DMS53 (cell line): ENCODE measurements at regions not wholly inside any gene's neighbourhood (a gene's known extent, or its start where the extent isn't known, plus 50 kb on each side); places are given as distances from the start of the nearest gene placed in this dataset.

Source experiments
- DNase-seq: peaks from one replicate; lab custom pipeline; 2025; lab: John Stamatoyannopoulos, UW

GRCh38 chr7:41910940-41911600 is 208.2 kb upstream of the INHBA start:
- DNase-seq: no peak

DNA sequence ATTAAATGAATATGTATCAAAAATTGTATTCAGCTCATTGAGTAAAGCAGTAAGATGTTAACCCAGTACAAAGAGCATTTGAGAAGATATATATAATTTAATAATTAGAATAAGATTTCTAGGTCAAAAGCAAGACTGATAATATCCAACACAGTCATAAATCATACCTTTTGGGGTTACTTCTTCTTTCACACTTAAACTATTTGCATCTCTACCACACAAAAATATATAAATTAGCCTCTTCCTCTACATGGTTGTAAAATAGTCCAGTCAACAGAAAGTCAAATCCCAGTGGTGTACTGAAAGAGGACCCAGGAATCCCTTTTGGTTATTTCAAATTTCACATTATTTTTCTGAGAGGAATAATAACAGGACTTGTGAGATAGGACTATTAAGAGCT is 204.6 kb upstream of the INHBA start:
- DNase-seq: no peak

DNA sequence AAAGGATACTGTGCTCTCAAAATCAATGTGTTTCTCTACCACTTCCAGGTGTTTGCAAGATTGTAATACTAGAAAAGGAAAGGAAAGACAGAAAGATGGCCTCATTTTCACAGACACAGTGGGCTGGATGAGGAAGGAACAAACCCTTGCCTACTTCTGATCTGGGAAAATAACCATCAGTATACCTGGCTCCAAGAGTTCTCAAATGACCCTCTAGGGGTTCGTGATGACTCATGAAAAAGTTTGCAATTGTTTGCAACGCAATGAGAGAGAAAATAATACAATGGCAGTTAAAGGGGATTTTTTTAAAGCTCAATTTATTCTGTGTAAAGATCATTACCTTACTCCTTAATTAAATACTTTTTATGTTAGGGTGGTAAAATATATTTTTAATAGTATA is 197.6 kb upstream of the INHBA start:
- no peak for DNase-seq

DNA sequence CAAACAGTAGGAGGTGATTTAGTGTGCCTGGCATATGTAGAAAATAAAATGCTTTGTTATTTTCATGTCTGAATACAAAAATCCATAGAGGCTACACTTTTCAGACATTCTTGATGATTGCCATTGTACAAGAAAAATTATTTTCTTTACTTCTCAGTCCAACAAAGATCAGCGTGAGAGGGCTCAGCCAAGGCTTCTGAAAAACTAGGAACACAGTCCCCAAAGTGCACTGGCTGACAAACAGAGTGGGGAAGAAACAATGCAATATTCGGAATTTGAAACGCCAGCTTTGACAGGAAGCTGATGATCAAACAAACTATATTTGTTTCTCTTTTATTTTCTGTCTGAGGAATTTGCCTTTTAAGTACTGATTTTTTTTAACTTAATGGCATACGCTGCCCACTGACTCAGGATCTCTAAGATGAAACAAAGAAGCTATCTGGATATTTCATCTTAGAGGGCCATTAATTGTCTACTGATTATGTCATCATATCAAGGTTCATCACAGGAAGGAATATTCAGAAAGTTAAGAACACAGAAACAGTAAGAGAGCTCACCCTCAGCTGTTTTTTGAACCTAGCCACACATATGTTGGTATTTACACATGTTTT is 197.0 kb upstream of the INHBA start:
- DNase-seq: no peak

DNA sequence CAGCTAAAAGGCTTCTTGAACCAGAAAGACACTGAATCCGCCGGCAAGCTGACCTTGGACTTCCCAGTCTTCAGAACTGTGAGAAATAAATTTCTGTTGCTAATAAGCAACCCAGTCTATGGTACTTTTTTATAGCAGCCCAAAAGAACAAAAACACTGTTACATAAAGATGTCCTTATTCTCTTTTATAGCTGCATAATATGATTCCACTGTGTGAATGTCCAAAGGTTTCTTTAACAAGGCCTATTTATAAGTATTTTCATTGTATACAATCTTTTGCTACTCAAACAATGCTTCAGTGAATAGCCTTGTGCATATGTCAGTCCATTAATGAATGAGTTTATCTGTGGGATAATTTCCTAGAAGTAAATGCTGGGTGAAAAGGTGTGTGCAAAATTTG is 190.8 kb upstream of the INHBA start:
- no peak for DNase-seq

DNA sequence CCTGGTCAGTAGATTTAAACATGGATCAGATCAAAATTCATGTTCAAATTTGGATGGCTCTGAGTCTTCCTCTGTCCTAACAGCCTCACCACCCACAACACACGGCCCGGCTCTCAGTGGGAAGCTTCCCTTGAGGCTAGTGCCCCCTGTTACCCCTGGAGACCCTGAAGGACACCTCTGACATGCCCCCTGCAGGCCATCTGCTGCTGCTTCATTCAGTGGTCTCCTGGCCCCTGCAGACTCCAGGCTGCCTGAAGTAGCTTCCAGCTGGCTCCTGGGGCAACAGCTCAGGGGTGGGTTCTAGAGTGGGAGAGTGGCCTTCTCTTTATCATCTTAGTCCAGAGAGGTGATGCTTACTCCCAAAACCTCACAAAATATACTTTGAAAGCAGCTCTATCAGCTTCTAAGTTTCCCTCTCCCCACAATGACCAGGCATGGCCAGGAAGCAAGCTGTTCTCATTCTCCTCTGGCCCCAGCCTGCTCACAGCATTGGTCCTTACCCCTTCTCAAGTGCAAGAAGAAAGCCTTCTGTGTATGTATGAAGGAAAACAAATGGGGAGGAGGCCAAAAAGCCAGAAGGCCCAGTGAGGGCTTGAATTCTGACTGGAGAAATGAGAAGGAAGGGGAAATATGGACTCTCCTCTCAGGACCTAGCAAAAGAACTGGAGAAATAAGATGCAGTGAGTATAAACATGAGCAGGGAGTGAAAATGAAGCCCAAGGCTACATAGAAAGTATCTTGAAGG is 189.6 kb upstream of the INHBA start:
- no peak for DNase-seq

- DNase-seq: no peak
Observed at GRCh38 chr7:41891950-41892349, 189.1 kb upstream of the INHBA start.

DNA sequence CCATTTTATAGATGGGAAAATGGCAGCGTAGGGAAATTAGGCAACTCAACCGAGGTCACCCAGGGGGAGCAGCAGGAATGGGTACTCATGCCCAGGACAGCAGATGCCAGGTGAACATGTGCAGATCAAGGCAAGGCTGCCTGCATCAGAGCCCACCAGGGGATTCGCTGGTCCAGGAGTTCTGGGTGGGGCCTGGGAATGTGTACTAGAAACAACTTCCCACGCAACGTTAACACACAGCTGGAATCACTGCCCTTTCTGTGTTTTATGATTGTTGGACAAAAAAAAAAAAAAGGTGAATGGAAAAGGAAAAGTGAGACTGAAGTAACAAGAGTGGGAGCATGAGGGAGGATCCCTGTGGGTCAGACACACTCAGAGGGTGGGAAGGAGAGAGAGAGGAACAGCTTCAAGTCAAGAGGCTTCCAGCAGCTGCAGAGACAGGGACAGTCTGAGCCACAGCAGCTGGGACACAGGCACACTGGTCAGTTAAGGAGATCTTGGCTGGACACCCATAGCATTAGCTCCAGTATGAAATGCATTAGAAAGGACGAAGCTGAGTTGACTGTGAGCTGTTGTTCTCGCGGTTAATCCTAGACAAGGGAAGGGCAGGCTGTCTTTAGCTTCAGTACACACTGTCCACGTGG is 187.9 kb upstream of the INHBA start:
- no peak for DNase-seq

DNA sequence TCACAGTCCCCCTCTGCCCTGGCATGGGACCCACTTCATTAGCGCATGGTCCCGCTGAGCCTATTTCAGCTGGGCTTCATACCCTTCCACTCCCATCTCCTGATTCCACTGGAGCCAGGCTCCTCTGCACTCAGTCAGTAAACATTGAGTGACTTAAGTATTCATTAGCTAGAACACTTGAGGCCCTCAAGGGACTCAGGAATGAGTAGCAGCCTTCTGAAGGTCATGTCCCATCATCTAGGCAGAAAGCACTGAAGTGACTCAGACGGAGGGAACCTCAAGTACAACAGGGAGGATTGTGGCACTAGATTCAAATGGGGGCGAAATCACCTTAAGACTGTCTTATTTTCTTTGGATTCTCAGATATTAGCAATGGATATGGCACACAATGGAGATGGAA is 186.6 kb upstream of the INHBA start:
- DNase-seq: no peak

DNA sequence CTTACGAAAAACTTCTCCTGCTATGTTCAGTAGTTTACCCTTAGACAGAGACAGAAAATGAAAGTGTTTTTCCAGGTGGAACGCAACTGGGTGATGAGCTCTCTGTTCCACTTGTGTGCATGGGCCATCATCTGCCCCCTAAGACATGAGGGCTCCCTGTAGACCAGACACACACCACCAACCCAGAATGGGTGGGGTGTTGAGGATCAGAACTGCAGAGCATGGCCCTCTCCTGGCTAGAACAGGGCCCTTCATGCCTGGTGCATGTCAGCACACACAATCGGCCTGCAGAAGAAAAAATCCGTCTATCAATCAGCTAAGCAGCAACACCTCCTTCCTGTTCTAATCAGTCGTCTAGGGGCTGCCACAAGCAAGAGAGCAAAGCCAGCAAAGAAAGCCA is 186.2 kb upstream of the INHBA start:
- no peak for DNase-seq

GRCh38 chr7:41887416-41887815 is 184.5 kb upstream of the INHBA start:
- no peak for DNase-seq

DNA sequence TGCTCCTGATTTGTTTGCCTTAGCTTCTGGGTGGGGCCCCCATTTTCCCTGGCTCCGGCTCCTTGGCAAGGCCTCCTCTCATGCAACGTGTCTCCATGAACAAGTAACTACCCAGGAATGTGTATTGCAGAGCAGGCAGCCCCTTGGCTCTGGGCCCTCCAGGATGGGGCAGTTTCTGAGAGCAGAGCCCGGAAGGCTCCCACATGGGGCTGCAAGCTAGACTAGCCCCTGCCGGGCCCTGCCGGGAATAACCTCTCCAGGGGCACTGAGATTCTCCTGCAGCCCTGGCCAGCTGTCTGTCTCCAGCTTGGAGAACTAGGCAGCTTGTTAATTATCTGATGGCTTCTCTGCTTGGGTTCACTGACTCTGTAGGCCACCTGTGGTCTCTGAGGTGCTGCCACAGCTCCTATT is 184.0 kb upstream of the INHBA start:
- no peak for DNase-seq

GRCh38 chr7:41886262-41886900 is 183.5 kb upstream of the INHBA start:
- DNase-seq: no peak

GRCh38 chr7:41885748-41886147 is 182.9 kb upstream of the INHBA start:
- no peak for DNase-seq

DNA sequence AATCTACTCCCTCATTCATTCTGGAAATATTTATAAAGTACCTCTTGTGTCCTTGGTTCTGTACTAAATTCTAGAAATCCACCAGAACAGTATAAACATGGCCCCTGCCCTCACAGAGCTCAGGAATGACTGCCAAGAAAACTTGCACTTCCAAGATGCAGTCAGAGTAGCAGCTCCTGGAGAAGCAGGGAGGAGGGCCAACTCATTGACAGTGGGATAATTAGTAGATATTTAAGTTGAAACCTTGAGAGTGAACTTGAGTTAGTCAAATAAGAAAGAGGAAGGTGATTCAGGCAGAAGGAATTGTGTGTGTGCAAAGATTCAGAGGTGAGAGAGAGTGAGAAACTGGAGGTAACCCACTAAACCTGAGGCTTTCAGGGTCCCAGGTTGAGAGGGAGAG is 182.2 kb upstream of the INHBA start:
- no peak for DNase-seq

GRCh38 chr7:41882745-41883420 is 180.0 kb upstream of the INHBA start:
- no peak for DNase-seq

DNA sequence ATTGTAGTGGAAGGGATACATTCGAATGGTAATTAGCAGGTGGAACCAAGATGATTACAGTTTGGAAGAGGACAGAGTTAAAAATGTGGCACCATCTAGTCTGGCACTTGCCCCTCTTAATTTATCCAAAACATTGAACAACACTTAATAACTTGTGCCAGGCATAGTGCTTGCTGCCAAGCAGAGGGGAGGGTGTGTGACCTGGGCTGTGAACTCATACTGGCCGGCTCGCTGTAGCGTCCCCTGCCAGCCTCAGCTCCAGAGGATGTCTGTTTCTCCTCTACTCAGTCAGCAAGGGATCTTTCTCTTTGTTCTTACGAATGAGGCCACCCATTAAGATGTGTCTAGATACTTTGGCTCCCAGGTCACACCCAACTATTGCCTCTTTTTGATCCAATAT is 179.4 kb upstream of the INHBA start:
- DNase-seq: no peak

- DNase-seq: no peak
Observed at GRCh38 chr7:41881331-41882130, 178.6 kb upstream of the INHBA start.

- DNase-seq: no peak
Observed at GRCh38 chr7:41880107-41880506, 177.2 kb upstream of the INHBA start.

GRCh38 chr7:41879403-41879802 is 176.5 kb upstream of the INHBA start:
- DNase-seq: no peak
